T-helper 9 cell (primary cell): ENCODE measurements at regions not wholly inside any gene's neighbourhood (a gene's known extent, or its start where the extent isn't known, plus 50 kb on each side); places are given as distances from the start of the nearest gene placed in this dataset.

Experiments used
- DNase-seq: peaks from one replicate; pipeline ENCODE4 v3.0.0-alpha.2; 2020

- DNase-seq = no peak
These were observed 174.3 kb upstream of the CCND2 start for GRCh38 chr12:4099276-4099675.

GRCh38 chr12:4091016-4091743, 182.4 kb upstream of the CCND2 start:
- no peak for DNase-seq

- no peak for DNase-seq
These were observed 183.6 kb upstream of the CCND2 start for GRCh38 chr12:4089956-4090355.

GRCh38 chr12:4089121-4089606, 184.4 kb upstream of the CCND2 start:
- no peak for DNase-seq

GRCh38 chr12:4088451-4088850, 185.1 kb upstream of the CCND2 start:
- no peak for DNase-seq

GRCh38 chr12:4086481-4086880, 187.1 kb upstream of the CCND2 start:
- no peak for DNase-seq

- no peak for DNase-seq
These were observed 189.0 kb upstream of the CCND2 start for GRCh38 chr12:4084573-4084972.

GRCh38 chr12:4082809-4083403, 190.7 kb upstream of the CCND2 start:
- DNase-seq = no peak

- no peak for DNase-seq
These were observed 193.3 kb upstream of the CCND2 start for GRCh38 chr12:4080213-4080612.

GRCh38 chr12:4074129-4074528, 199.4 kb upstream of the CCND2 start:
- no peak for DNase-seq

GRCh38 chr12:4069670-4070010, 196.4 kb upstream of the PARP11 start:
- no peak for DNase-seq

- DNase-seq = no peak
These were observed 195.9 kb upstream of the PARP11 start for GRCh38 chr12:4068981-4069669.

GRCh38 chr12:4064008-4064407, 190.8 kb upstream of the PARP11 start:
- DNase-seq = no peak

- no peak for DNase-seq
These were observed 186.8 kb upstream of the PARP11 start for GRCh38 chr12:4059898-4060568.

GRCh38 chr12:4056910-4057845, 184.0 kb upstream of the PARP11 start:
- no peak for DNase-seq

- DNase-seq = no peak
These were observed 181.4 kb upstream of the PARP11 start for GRCh38 chr12:4054630-4055029.

- no peak for DNase-seq
These were observed 179.5 kb upstream of the PARP11 start for GRCh38 chr12:4052691-4053090.

- DNase-seq = no peak
These were observed 178.4 kb upstream of the PARP11 start for GRCh38 chr12:4051596-4051995.

GRCh38 chr12:4050340-4050739, 177.1 kb upstream of the PARP11 start:
- DNase-seq = no peak

GRCh38 chr12:4049298-4050080, 176.3 kb upstream of the PARP11 start:
- DNase-seq = no peak

- DNase-seq = no peak
These were observed 174.2 kb upstream of the PARP11 start for GRCh38 chr12:4047421-4047820.

- DNase-seq = no peak
These were observed 173.3 kb upstream of the PARP11 start for GRCh38 chr12:4046495-4046840.
